ENCODE measurements at regions not wholly inside any gene's neighbourhood (a gene's known extent, or its start where the extent isn't known, plus 50 kb on each side); places are given as distances from the start of the nearest gene placed in this dataset.

GRCh38 chr4:188363196-188363595 is 224.0 kb downstream of the TRIML1 start:
- in situ Hi-C loops (cut with MboI; ENCODE audit: low sequenced_read_pairs), result no loop called here
- no peaks in the 10 kb centered on the region for H4K20me1 ChIP-seq (ENCODE audit: insufficient read depth, low read length)
- no peak for DNase-seq
- no peak overlapping the region for H3K18ac ChIP-seq (ENCODE audit: low read depth, low read length)
- no peak overlapping the region for H2BK15ac ChIP-seq (ENCODE audit: low read depth, low read length)
- ATAC-seq (ENCODE audit: low read depth), result no peak
- no peaks in the 10 kb centered on the region for H3K9me1 ChIP-seq (ENCODE audit: insufficient read depth, low read length)
- no peak overlapping the region for H3K4me3 ChIP-seq (ENCODE audit: insufficient read depth, low read depth, low read length)
- no peak overlapping the region for H3K14ac ChIP-seq (replicated peaks; ENCODE audit: low read depth, low read length)
- no peak overlapping the region for H2AK5ac ChIP-seq (ENCODE audit: low read depth, low read length)
- no peak overlapping the region for H4K8ac ChIP-seq (ENCODE audit: low read depth in 2 of 2, low read length in 2 of 2)
- H3K4me2 ChIP-seq (ENCODE audit: low read depth, low read length), result no peak overlapping the region
- H3K23ac ChIP-seq (ENCODE audit: low read depth, low read length), result no peak overlapping the region
- dilution Hi-C loops (cut with HindIII; ENCODE audit: low sequenced_read_pairs, unreplicated experiment), result no loop called here
- no peaks in the 10 kb centered on the region for H3K4me1 ChIP-seq (ENCODE audit: control insufficient read depth, insufficient read depth, low read length)
- intact Hi-C loops (cut with micrococcal nuclease), result no loop called here
- H2BK120ac ChIP-seq (ENCODE audit: low read depth, low read length), result no peak overlapping the region
- H2AK9ac ChIP-seq (replicated peaks; ENCODE audit: low read depth, low read length, poor library complexity), result no peak overlapping the region
- CTCF ChIA-PET, result interaction anchor here (0.6 kb wide), 1 partner anchor 10 kb away, joined by 3 read pairs; no protein-coding TSS in a partner anchor
- no peak overlapping the region for H2BK5ac ChIP-seq (ENCODE audit: low read depth, low read length, poor library complexity, severe bottlenecking)
- no CpG with 5 or more reads among the region's 1 CpG for WGBS, 2 experiments (ENCODE audit: extremely low coverage in 2 of 2, insufficient read length in 1 of 2)
- H3K27ac ChIP-seq (ENCODE audit: insufficient read depth, low read length), result no peak overlapping the region
- no TSS peak for BruUV-seq (replicated peaks)
- H3K9ac ChIP-seq (ENCODE audit: low read depth, low read length), result no peak overlapping the region
- no peak overlapping the region for H2BK20ac ChIP-seq (ENCODE audit: low read depth, low read length)
- no peak overlapping the region for H2AFZ ChIP-seq (replicated peaks; ENCODE audit: low read length, poor library complexity)
- no peak overlapping the region for H3K4ac ChIP-seq (ENCODE audit: low read depth, low read length)
- H4K5ac ChIP-seq (ENCODE audit: low read depth, low read length), result no peak overlapping the region
- no peaks in the 10 kb centered on the region for H3K9me3 ChIP-seq (ENCODE audit: control insufficient read depth, insufficient read depth, low read length)
- H3K27me3 ChIP-seq (ENCODE audit: control insufficient read depth, insufficient read depth, low read length), result no peaks in the 10 kb centered on the region
- no peak overlapping the region for H3K56ac ChIP-seq (ENCODE audit: extremely low read depth, insufficient read depth, low read length)
- POLR2A ChIA-PET (ENCODE audit: unreplicated experiment), result no interaction called here
- TF ChIP-seq BHLHE40 (IDR thresholded peaks at IDR 0.05; ENCODE audit: low read depth, low read length) (no peak), CTCF (conservative IDR thresholded peaks at IDR 0.05; ENCODE audit: low read depth, low read length) (no peak), MXI1 (IDR thresholded peaks at IDR 0.05; ENCODE audit: borderline replicate concordance, low read depth, low read length) (no peak), RFX5 (IDR thresholded peaks at IDR 0.05; ENCODE audit: low read depth, low read length) (no peak), RAD21 (IDR thresholded peaks at IDR 0.05; ENCODE audit: low read length) (no peak), SMC3 (IDR thresholded peaks at IDR 0.05; ENCODE audit: low read depth, low read length) (no peak), ELK1 (IDR thresholded peaks at IDR 0.05; ENCODE audit: borderline replicate concordance, low read depth, low read length) (no peak), MAZ (IDR thresholded peaks at IDR 0.05; ENCODE audit: borderline replicate concordance, low read depth, low read length) (no peak), CEBPB (IDR thresholded peaks at IDR 0.05; ENCODE audit: low read depth, low read length) (no peak)
- H3K79me1 ChIP-seq (ENCODE audit: low read depth in 1 of 2, low read length in 2 of 2), result no peaks in the 10 kb centered on the region
- H3K36me3 ChIP-seq (ENCODE audit: control insufficient read depth, insufficient read depth, low read length), result no peaks in the 10 kb centered on the region
- H4K91ac ChIP-seq (ENCODE audit: insufficient read depth, low read depth, low read length), result no peak overlapping the region

Data from IMR-90 (cell line).